ENCODE measurements at regions not wholly inside any gene's neighbourhood (a gene's known extent, or its start where the extent isn't known, plus 50 kb on each side); places are given as distances from the start of the nearest gene placed in this dataset.

DNA sequence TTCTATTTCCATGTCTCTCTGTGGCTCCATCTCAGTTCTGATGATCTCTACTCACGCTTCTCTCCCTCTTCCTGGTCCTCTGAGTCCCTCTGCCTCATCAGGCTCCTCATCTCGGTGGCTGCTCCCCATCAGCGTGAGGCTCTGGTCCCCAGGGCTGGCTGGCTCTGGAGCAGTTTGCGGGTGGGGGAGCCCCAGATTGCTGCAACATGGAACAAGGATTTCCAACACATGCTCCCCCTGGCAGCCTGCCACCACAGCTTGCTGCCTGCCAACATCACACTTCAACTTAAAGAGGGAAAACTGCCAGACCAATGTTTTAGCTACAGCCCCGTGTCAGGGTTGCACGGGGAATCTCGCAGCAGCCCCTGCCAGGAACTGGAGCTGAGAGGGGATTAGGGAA is 77.2 kb upstream of the NEK6 start:
- no peak overlapping the region for H3K4me3 ChIP-seq (replicated peaks; ENCODE audit: low read depth, low read length)
- TF ChIP-seq, protein P1, sequence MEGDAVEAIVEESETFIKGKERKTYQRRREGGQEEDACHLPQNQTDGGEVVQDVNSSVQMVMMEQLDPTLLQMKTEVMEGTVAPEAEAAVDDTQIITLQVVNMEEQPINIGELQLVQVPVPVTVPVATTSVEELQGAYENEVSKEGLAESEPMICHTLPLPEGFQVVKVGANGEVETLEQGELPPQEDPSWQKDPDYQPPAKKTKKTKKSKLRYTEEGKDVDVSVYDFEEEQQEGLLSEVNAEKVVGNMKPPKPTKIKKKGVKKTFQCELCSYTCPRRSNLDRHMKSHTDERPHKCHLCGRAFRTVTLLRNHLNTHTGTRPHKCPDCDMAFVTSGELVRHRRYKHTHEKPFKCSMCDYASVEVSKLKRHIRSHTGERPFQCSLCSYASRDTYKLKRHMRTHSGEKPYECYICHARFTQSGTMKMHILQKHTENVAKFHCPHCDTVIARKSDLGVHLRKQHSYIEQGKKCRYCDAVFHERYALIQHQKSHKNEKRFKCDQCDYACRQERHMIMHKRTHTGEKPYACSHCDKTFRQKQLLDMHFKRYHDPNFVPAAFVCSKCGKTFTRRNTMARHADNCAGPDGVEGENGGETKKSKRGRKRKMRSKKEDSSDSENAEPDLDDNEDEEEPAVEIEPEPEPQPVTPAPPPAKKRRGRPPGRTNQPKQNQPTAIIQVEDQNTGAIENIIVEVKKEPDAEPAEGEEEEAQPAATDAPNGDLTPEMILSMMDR (IDR thresholded peaks at IDR 0.05; ENCODE audit: low read depth, low read length, missing control alignments): no peak
- DNase-seq (ENCODE audit: extremely low read depth, low read depth): peak; percentile 6

DNA sequence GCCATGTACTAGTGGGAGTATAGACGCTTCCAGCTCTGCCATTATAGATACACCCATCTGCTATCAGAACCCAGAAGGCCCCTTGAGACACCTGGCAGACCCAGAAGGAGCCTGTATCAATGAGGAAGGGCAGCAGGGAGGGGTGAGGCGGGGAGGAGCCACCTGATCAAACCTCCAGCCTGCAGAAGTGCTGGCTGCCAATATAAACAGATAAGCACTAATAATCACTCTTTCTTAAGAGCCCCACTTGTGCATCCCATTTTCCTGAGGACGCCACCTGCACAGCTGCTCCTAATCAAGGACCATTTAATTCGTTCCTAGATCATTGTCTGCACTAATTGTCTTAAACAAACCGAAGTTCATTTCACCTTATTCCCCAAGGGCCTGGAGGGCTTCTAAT is 75.0 kb upstream of the NEK6 start:
- no peak for DNase-seq (ENCODE audit: extremely low read depth, low read depth)
- H3K4me3 ChIP-seq (replicated peaks; ENCODE audit: low read depth, low read length): no peak overlapping the region
- TF ChIP-seq, protein P1 (IDR thresholded peaks at IDR 0.05; ENCODE audit: low read depth, low read length, missing control alignments): no peak

DNA sequence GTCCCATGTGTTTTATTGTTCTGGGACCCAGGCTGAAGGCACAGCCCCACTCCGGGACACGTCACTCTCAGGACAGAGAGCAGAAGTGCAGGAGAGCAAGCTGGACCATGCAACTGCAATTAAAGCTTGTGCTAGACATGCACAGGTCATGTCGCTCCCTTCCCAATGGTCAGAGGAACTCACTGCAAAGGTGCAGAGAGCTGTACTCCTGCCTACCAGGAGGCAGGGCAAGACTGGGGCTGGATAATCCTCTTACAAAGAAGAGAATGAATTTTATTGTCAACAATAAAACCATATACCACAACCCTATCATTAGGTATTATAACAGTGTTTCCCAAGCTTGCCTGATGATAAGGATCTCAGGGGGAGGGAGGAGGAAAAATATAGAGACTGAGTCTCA is 74.0 kb upstream of the NEK6 start:
- no peak for DNase-seq (ENCODE audit: extremely low read depth, low read depth)
- TF ChIP-seq, protein P1 (IDR thresholded peaks at IDR 0.05; ENCODE audit: low read depth, low read length, missing control alignments): no peak
- H3K4me3 ChIP-seq (replicated peaks; ENCODE audit: low read depth, low read length): no peak overlapping the region

DNA sequence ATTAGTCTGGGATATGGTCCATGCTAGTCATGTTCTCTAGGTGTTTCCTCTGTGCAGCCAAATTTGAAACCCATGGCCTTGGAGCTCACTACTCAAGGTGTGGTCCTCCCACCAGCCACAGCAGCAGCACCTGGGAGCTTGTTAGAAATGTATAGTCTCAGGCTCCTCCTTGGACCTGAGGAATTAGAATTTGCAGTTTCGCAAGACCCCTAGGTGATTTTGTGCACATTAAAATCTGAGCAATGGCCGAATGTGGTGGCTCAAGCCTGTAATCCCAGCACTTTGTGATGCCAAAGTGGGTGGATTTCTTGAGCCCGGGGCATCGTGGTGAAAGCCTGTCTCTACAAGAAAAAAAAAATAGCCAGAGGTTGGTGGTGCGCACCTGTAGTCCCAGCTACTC is 72.3 kb upstream of the NEK6 start:
- no peak for DNase-seq (ENCODE audit: extremely low read depth, low read depth)
- TF ChIP-seq, protein P1 (IDR thresholded peaks at IDR 0.05; ENCODE audit: low read depth, low read length, missing control alignments): no peak
- no peak overlapping the region for H3K4me3 ChIP-seq (replicated peaks; ENCODE audit: low read depth, low read length)

DNA sequence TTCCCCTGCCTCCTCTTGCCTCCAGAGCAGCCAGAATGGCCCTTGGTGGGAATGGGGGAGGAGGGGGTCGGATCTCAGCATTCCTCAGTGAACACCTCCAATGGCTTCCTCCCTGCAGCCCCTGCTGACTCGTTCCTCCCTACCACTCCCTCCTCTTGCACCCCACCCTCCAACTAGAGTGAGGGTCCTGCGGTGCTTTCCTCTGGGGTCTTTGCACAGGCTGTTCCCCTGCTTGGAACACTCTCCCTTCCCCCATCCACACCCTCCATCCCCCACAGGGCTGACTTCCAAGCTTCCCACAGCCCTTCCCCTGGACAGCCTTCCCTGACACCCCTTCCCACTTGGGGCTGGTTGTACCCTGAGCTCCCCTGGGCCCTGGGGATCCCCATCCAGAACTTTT is 70.4 kb upstream of the NEK6 start:
- no peak for DNase-seq (ENCODE audit: extremely low read depth, low read depth)
- TF ChIP-seq, protein P1 (IDR thresholded peaks at IDR 0.05; ENCODE audit: low read depth, low read length, missing control alignments): no peak
- H3K4me3 ChIP-seq (replicated peaks; ENCODE audit: low read depth, low read length): no peak overlapping the region

DNA sequence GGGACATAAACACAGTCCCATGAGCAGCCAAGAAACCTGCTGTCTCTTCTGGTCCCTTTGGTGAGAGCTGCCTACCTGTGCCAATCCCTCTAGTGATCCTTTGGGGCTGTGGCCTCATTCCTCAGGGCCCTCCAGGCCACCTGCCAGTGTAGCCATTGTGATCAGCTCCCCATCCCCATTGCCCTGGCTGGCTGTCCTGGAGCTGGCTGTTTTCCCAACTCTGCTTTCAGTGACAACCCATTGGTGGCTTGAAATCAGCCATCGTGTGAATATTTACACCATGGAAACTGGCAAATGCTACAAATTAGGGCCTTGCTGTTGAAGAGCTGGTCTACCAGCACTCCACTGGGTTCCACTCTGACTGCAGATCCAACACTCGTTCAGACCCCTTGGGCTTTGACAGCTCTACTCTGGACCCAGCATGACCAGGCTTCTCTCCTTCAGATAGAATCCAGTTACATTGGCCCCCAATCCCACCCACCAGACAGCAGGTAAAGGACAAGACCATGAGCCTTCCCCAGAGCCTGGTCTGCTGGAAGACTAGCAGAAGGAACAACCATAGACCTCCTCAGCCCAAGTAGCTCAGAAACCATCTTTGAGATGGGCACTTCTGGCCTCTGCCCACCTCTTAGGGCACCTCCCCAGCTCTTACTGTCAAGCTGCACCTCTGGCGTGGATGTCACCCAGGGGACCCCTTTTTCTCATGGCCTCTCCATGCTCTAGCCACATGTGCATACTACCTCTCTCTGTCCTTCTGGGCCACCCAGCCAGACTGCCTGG is 69.2 kb upstream of the NEK6 start:
- no peak overlapping the region for H3K4me3 ChIP-seq (replicated peaks; ENCODE audit: low read depth, low read length)
- TF ChIP-seq, protein P1 (IDR thresholded peaks at IDR 0.05; ENCODE audit: low read depth, low read length, missing control alignments): no peak
- no peak for DNase-seq (ENCODE audit: extremely low read depth, low read depth)

DNA sequence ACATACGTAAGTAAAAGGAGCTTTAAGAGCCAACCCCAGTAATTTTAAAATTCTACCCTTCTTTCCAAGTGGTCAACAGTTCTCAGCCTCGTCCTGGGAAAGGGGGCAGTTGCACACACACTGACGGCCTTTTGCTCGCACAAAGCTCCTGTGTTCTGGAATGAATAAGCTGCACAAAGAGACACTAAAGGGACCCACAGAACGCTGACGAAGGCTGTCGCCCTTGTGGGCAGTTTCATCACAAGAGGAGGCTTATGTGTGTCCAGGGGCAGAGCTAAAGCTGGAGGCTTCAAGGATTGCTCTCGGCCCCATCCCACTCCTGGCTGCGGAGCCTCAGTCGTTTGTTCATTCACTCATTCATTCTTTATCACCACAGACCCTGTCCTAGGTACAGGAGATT is 67.0 kb upstream of the NEK6 start:
- H3K4me3 ChIP-seq (replicated peaks; ENCODE audit: low read depth, low read length): no peak overlapping the region
- TF ChIP-seq, protein P1 (IDR thresholded peaks at IDR 0.05; ENCODE audit: low read depth, low read length, missing control alignments): no peak
- no peak for DNase-seq (ENCODE audit: extremely low read depth, low read depth)

Measured in HFF-Myc (cell line).